WERI-Rb-1 (cell line): ENCODE measurements at regions not wholly inside any gene's neighbourhood (a gene's known extent, or its start where the extent isn't known, plus 50 kb on each side); places are given as distances from the start of the nearest gene placed in this dataset.

Source experiments
- DNase-seq: peaks from one replicate; pipeline ENCODE4 v3.0.0-alpha.2; 2020
- H3K27ac ChIP-seq: fragments of 250-450 bp; sonication (Bioruptor Pico); 2 replicates; pipeline ENCODE4 v1.5.1; 2020; ENCODE audit warnings: mild to moderate bottlenecking, moderate library complexity
- H3K27me3 ChIP-seq: fragments of 250-450 bp; sonication (Bioruptor Pico); 2 replicates; pipeline ENCODE4 v1.5.1; 2021; ENCODE audit warnings: mild to moderate bottlenecking, low read depth, moderate library complexity; ENCODE audit not compliant: insufficient read depth, severe bottlenecking
- H3K36me3 ChIP-seq: fragments of 250-450 bp; sonication (Bioruptor Pico); 2 replicates; pipeline ENCODE4 v1.5.1; 2020; ENCODE audit warnings: mild to moderate bottlenecking, moderate library complexity
- H3K4me3 ChIP-seq: 2 replicates; pipeline ENCODE4 v1.5.1; 2011; ENCODE audit warnings: low read depth, mild to moderate bottlenecking, control low read depth, low read length
- H3K9me3 ChIP-seq: fragments of 250-450 bp; sonication (Bioruptor Pico); 2 replicates; pipeline ENCODE4 v1.5.1; 2021; ENCODE audit warnings: mild to moderate bottlenecking, moderate library complexity; ENCODE audit not compliant: severe bottlenecking
- CTCF ChIP-seq: IDR thresholded peaks from 2 replicates; pipeline ENCODE4 v1.5.1; 2011; ENCODE audit warnings: low read depth, mild to moderate bottlenecking, control low read depth, inconsistent platforms, low read length

DNA sequence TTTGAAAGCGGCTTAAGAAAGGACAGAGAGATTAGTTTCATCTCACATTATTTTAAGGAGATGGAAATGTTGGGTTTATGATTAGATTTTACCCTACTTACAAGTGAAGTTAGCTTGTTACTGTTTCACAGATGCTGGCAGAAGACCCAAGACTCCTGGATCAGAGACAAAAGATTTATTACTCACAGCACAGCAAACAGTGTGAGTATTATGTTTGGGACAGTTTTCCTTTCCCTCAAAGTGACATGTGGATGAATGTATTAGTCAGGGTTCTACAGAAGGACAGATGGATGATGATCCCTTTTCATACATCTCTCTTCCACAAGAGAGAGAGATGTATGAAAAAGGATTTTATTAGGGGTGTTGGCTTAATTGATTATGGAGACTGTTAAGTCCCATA, 281.8 kb upstream of the CDH2 start:
- Histone ChIP-seq H3K27ac (no peak overlapping the region), H3K27me3 (no peaks in the 10 kb centered on the region), H3K36me3 (no peaks in the 10 kb centered on the region), H3K4me3 (no peak overlapping the region), H3K9me3 (no peaks in the 10 kb centered on the region)
- TF ChIP-seq CTCF: no peak
- no peak for DNase-seq

DNA sequence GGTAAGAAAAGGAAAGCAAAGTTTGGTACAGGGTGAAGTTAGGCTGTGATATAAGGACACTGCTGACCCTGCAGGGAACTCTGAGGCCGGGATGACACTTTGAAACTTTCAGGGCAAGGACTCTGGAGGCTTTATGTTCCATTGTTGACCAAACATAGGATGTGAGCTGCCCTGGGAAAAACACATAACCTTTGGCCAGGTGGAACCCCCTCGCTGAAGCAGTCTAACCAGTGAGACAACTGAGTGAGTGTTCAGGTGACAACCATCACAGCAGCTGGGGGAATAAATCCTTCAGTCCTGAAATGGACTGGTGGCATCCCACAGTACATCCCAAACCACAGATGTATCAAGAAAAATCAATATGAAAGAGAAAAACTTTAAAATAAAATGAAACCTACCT, 280.9 kb upstream of the CDH2 start:
- no peaks in the 10 kb centered on the region for H3K36me3 ChIP-seq
- no peak for DNase-seq
- H3K27ac ChIP-seq: no peak overlapping the region
- no peaks in the 10 kb centered on the region for H3K27me3 ChIP-seq
- TF ChIP-seq CTCF: no peak
- H3K9me3 ChIP-seq: no peaks in the 10 kb centered on the region
- no peak overlapping the region for H3K4me3 ChIP-seq

- Histone ChIP-seq H3K4me3 (no peak overlapping the region), H3K27ac (no peak overlapping the region), H3K27me3 (no peaks in the 10 kb centered on the region), H3K9me3 (no peaks in the 10 kb centered on the region), H3K36me3 (no peaks in the 10 kb centered on the region)
- TF ChIP-seq CTCF: no peak
- no peak for DNase-seq
Observed at GRCh38 chr18:28455971-28456370, 279.0 kb upstream of the CDH2 start.

GRCh38 chr18:28439870-28440269, 262.9 kb upstream of the CDH2 start:
- no peak for DNase-seq
- H3K9me3 ChIP-seq: no peaks in the 10 kb centered on the region
- H3K27me3 ChIP-seq: no peaks in the 10 kb centered on the region
- H3K27ac ChIP-seq: no peak overlapping the region
- H3K36me3 ChIP-seq: no peaks in the 10 kb centered on the region
- no peak overlapping the region for H3K4me3 ChIP-seq
- TF ChIP-seq CTCF: no peak

DNA sequence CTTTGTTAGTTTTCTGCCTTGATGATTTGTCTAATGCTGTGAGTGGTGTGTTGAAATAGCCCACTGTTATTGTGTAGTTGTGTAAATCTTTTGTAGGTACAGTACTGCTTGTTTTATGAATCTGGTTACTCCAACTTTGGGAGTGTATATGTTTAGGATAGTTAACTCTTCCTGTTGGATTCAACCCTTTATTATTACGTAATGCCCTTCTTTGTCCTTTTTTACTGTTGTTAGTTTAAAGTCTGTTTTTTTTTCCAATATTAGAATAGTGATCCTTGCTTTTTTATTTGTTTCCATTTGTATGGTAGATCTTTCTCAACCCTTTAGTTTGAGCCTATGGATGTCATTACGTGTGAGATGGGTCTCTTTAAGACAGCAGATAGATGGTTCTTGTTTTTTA, 261.5 kb upstream of the CDH2 start:
- H3K9me3 ChIP-seq: no peaks in the 10 kb centered on the region
- H3K27ac ChIP-seq: no peak overlapping the region
- H3K36me3 ChIP-seq: no peaks in the 10 kb centered on the region
- no peak for TF ChIP-seq CTCF
- H3K27me3 ChIP-seq: no peaks in the 10 kb centered on the region
- no peak overlapping the region for H3K4me3 ChIP-seq
- DNase-seq: no peak

- no peak overlapping the region for H3K4me3 ChIP-seq
- no peak for DNase-seq
- H3K27me3 ChIP-seq: no peaks in the 10 kb centered on the region
- H3K9me3 ChIP-seq: no peaks in the 10 kb centered on the region
- H3K36me3 ChIP-seq: no peaks in the 10 kb centered on the region
- TF ChIP-seq CTCF: no peak
- no peak overlapping the region for H3K27ac ChIP-seq
Observed at GRCh38 chr18:28432339-28432738, 255.4 kb upstream of the CDH2 start.
